CD8-positive, alpha-beta memory T cell (primary cell): ENCODE measurements at regions not wholly inside any gene's neighbourhood (a gene's known extent, or its start where the extent isn't known, plus 50 kb on each side); places are given as distances from the start of the nearest gene placed in this dataset.

Experiments
- CTCF ChIA-PET: fragments of 350-600 bp; sonication (Branson Sonifier 250); formaldehyde crosslinking; loops from one replicate; lab custom pipeline; 2021; ENCODE audit warnings: antibody characterized with exemption; lab: Charles Lee
- POLR2A ChIA-PET: fragments of 350-600 bp; sonication (Branson Sonifier 250); formaldehyde crosslinking; loops from one replicate; lab custom pipeline; 2021; ENCODE audit warnings: antibody characterized with exemption; lab: Charles Lee
- DNase-seq, 5 donors: peaks; one replicate each; pipeline versions ENCODE4 v3.0.0 to v3.0.0-alpha.2; 2020 to 2022; ENCODE audit warnings: mixed read lengths in 1 of 5
- H3K27ac ChIP-seq: one replicate; pipeline ENCODE4 v1.7.0; 2013; ENCODE audit warnings: low read depth, mild to moderate bottlenecking, low read length, moderate library complexity
- H3K27me3 ChIP-seq: 2 replicates; pipeline ENCODE4 v1.7.0; 2013; ENCODE audit warnings: low read length, mild to moderate bottlenecking; ENCODE audit not compliant: insufficient read depth, poor library complexity, severe bottlenecking
- H3K36me3 ChIP-seq: 2 replicates; pipeline ENCODE4 v1.7.0; 2013; ENCODE audit warnings: mild to moderate bottlenecking, low read length, moderate library complexity; ENCODE audit not compliant: insufficient read depth
- H3K4me1 ChIP-seq: 2 replicates; pipeline ENCODE4 v1.7.0; 2013; ENCODE audit warnings: mild to moderate bottlenecking, low read length, moderate library complexity; ENCODE audit not compliant: insufficient read depth
- H3K4me3 ChIP-seq: 2 replicates; pipeline ENCODE4 v1.7.0; 2013; ENCODE audit warnings: mild to moderate bottlenecking, low read length
- H3K9me3 ChIP-seq: 2 replicates; pipeline ENCODE4 v1.7.0; 2013; ENCODE audit warnings: mild to moderate bottlenecking, low read length
- H3K27ac Mint-ChIP-seq, 8 donors: one replicate each; pipeline ENCODE4 v1.8.0; 2020 to 2021; ENCODE audit warnings: mixed read lengths in 8 of 8, mild to moderate bottlenecking in 6 of 8, inconsistent platforms in 3 of 8, moderate library complexity in 3 of 8
- H3K27me3 Mint-ChIP-seq, 2 donors: one replicate each; pipeline ENCODE4 v1.8.0; 2020 to 2021; ENCODE audit warnings: mixed read lengths in 2 of 2, mild to moderate bottlenecking in 1 of 2, moderate library complexity in 1 of 2
- H3K36me3 Mint-ChIP-seq, 3 donors: one replicate each; pipeline ENCODE4 v1.8.0; 2020 to 2021; ENCODE audit warnings: mixed read lengths in 3 of 3, inconsistent platforms in 1 of 3, mild to moderate bottlenecking in 1 of 3
- H3K4me1 Mint-ChIP-seq, 3 donors: one replicate each; pipeline ENCODE4 v1.8.0; 2020 to 2021; ENCODE audit warnings: mixed read lengths in 3 of 3, inconsistent platforms in 1 of 3, mild to moderate bottlenecking in 1 of 3
- H3K4me3 Mint-ChIP-seq, 7 donors: one replicate each; pipeline ENCODE4 v1.8.0; 2020 to 2021; ENCODE audit warnings: mixed read lengths in 7 of 7, mild to moderate bottlenecking in 6 of 7, moderate library complexity in 4 of 7, inconsistent platforms in 2 of 7
- H3K9me3 Mint-ChIP-seq, 5 donors: one replicate each; pipeline ENCODE4 v1.8.0; 2020 to 2022; ENCODE audit warnings: mixed read lengths in 5 of 5, mild to moderate bottlenecking in 3 of 5, moderate library complexity in 2 of 5, inconsistent platforms in 1 of 5

DNA sequence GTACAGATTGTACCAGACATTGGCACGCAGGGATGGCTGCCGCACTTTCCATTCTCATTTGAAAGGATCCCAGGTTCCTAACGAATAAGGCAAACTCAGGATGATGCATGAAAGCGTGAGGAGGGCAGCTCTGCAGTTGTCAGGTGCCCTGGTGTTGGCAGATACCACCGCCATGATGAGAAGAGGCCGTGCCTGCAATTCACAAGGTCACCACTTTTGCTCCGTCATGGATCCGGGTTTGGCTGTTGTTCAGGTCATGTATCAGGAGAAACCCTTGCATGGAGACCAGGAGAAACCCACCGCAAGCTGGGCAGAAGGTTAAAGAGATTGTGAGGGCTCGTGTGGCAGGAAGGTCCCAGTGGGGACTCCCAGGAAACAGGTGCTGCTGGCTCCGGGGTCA, 233.2 kb downstream of the KLF6 start:
- H3K27ac ChIP-seq: no peak overlapping the region
- Mint-ChIP-seq H3K36me3 (peaks cover 0 to 7% (median 0%) of the 10 kb centered on the region in 3 donors), H3K4me1 (peaks cover 17 to 29% (median 22%) of the 10 kb centered on the region in 3 donors), H3K4me3 (no peak overlapping the region), H3K9me3 (peaks cover 0 to 8% (median 0%) of the 10 kb centered on the region in 5 donors), H3K27me3 (no peaks in the 10 kb centered on the region), H3K27ac (peak overlapping the region in 1 of 8 donors; percentile 21)
- CTCF ChIA-PET: interaction anchor here (1.1 kb wide), 1 partner anchor 12 kb away, joined by 3 read pairs; no protein-coding TSS in a partner anchor
- no peaks in the 10 kb centered on the region for H3K36me3 ChIP-seq
- no peaks in the 10 kb centered on the region for H3K9me3 ChIP-seq
- POLR2A ChIA-PET: no interaction called here
- DNase-seq: no peak
- peaks cover 7% of the 10 kb centered on the region for H3K4me1 ChIP-seq
- H3K27me3 ChIP-seq: no peaks in the 10 kb centered on the region
- H3K4me3 ChIP-seq: no peak overlapping the region

DNA sequence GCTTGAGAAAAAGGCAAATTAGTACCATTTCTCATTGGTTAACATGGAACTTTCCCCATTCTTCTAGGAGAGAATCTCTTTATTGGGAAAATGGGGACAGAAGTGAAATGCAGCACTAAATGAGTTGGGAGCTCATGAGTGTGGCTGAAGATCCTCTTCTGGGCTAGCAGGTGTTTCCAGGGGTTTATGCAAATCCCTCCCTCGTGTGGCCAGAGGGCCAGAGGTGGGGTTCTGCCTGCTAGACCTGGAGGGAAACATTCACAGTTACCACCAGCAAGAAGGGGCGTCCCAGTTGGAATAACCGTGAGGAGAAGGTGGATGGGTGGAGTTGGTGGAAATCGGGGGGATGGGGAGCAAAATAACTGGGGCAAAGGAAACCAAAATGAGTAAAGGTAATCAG, 235.9 kb downstream of the KLF6 start:
- Mint-ChIP-seq H3K9me3 (peaks cover 0 to 10% (median 3%) of the 10 kb centered on the region in 5 donors), H3K4me3 (no peak overlapping the region), H3K27me3 (peaks cover 0 to 4% of the 10 kb centered on the region in 2 donors), H3K36me3 (peaks cover 0 to 7% (median 0%) of the 10 kb centered on the region in 3 donors), H3K27ac (no peak overlapping the region), H3K4me1 (peaks cover 3 to 17% (median 5%) of the 10 kb centered on the region in 3 donors)
- Histone ChIP-seq H3K4me3 (no peak overlapping the region), H3K36me3 (no peaks in the 10 kb centered on the region), H3K4me1 (peaks cover 1% of the 10 kb centered on the region), H3K27ac (no peak overlapping the region), H3K9me3 (no peaks in the 10 kb centered on the region), H3K27me3 (no peaks in the 10 kb centered on the region)
- CTCF ChIA-PET: no interaction called here
- DNase-seq: no peak
- POLR2A ChIA-PET: no interaction called here

DNA sequence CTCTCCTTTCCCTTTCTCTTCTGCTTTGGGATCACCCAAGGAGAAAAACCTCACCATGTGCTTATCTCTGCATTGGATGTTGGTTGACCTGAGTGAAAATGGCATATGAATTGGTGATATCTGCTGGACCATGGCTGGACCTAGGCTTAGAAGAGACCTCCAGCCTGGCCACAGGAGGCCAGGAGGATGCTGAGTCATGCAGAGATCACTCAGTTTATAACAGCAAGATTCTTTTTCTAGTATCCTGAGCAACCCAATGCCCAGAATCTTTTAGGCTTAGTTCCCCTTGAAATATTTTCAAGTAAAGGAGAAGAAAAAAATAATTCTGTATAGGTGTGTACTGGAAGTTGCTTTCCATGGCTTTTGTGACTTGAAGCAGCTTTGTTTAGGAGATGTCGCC, 236.3 kb downstream of the KLF6 start:
- H3K27me3 ChIP-seq: no peaks in the 10 kb centered on the region
- H3K36me3 ChIP-seq: no peaks in the 10 kb centered on the region
- no peaks in the 10 kb centered on the region for H3K9me3 ChIP-seq
- ChIA-PET CTCF (no interaction called here), POLR2A (no interaction called here)
- Mint-ChIP-seq H3K9me3 (peaks cover 0 to 10% (median 3%) of the 10 kb centered on the region in 5 donors), H3K27me3 (peaks cover 0 to 4% of the 10 kb centered on the region in 2 donors), H3K4me3 (no peak overlapping the region), H3K36me3 (peaks cover 0 to 7% (median 0%) of the 10 kb centered on the region in 3 donors), H3K27ac (peak overlapping the region in 1 of 8 donors; percentile 61), H3K4me1 (peaks cover 0 to 13% (median 3%) of the 10 kb centered on the region in 3 donors)
- H3K27ac ChIP-seq: no peak overlapping the region
- H3K4me3 ChIP-seq: no peak overlapping the region
- no peaks in the 10 kb centered on the region for H3K4me1 ChIP-seq
- DNase-seq: no peak

DNA sequence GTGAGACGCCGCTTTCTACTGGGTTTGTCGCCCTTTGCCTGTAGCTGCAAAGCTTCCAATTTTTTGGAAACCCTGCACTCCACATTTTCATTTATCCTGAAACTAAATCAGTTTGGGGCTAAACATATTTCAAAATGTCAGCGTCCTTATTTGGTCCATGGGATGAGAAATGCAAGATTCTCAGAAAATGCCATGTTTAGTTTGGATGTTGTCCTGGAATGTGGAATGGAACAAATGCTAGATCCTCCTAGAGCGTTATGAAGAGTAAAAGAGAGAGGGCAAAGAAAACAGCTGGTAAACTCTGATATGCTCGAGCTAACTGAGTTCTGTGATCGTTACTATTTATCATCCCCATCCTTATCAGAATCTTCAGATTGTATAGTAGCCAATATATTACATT, 236.9 kb downstream of the KLF6 start:
- Mint-ChIP-seq H3K4me1 (peaks cover 0 to 10% (median 0%) of the 10 kb centered on the region in 3 donors), H3K27me3 (peaks cover 0 to 4% of the 10 kb centered on the region in 2 donors), H3K4me3 (no peak overlapping the region), H3K36me3 (peaks cover 0 to 7% (median 0%) of the 10 kb centered on the region in 3 donors), H3K27ac (no peak overlapping the region), H3K9me3 (peaks cover 0 to 10% (median 3%) of the 10 kb centered on the region in 5 donors)
- Histone ChIP-seq H3K27me3 (no peaks in the 10 kb centered on the region), H3K4me1 (no peaks in the 10 kb centered on the region), H3K9me3 (no peaks in the 10 kb centered on the region), H3K4me3 (no peak overlapping the region), H3K27ac (no peak overlapping the region), H3K36me3 (no peaks in the 10 kb centered on the region)
- DNase-seq: no peak
- ChIA-PET POLR2A (no interaction called here), CTCF (no interaction called here)

DNA sequence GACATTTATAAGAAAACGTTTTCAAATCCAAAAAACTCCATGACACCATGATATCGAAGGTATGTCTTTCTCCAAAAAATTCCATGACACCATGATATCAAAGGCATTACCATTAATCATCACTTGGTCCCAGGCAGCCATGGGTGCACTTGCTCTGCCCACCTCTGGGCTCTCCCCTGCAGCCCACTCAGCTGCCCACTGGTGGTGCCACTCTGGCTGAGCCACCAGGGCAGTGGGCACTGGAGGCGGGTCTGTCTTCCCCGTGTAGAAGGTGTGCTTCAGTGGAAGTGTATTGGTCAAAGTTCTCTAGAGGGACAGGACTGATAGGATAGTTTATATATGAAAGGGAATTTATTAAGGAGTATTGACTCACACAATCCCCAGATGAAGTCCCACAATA, 240.4 kb downstream of the KLF6 start:
- ChIA-PET POLR2A (no interaction called here), CTCF (no interaction called here)
- H3K27me3 Mint-ChIP-seq: peaks cover 1 to 4% of the 10 kb centered on the region in 2 donors
- H3K9me3 ChIP-seq: no peaks in the 10 kb centered on the region
- no peak overlapping the region for H3K27ac Mint-ChIP-seq
- no peaks in the 10 kb centered on the region for H3K4me1 Mint-ChIP-seq
- no peak for DNase-seq
- peaks cover 0 to 10% (median 3%) of the 10 kb centered on the region in 5 donors for H3K9me3 Mint-ChIP-seq
- H3K36me3 Mint-ChIP-seq: peaks cover 0 to 7% (median 0%) of the 10 kb centered on the region in 3 donors
- H3K4me1 ChIP-seq: no peaks in the 10 kb centered on the region
- no peak overlapping the region for H3K4me3 Mint-ChIP-seq
- no peak overlapping the region for H3K27ac ChIP-seq
- H3K36me3 ChIP-seq: no peaks in the 10 kb centered on the region
- no peaks in the 10 kb centered on the region for H3K27me3 ChIP-seq
- no peak overlapping the region for H3K4me3 ChIP-seq

DNA sequence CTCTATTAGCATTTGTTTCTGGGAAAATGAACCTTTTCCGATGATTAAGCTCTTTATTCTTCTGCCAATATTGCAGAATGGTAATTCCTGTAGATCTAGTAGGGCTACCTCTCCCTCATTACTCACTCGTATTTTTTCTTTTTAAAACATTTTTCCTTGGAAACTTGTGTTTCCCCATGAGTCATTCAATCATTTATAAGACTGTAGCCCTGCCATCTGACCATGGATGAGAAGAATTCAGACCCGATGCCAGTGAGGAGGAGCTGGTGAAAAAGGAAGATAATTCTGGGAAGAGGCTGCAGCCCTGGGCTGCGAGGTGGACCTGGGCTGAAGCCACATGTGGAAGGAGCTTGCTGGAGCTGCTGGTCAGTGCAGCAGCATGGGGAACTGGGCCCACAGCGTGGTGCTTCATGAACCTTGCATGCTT, 242.8 kb downstream of the KLF6 start:
- Mint-ChIP-seq H3K4me3 (no peak overlapping the region), H3K36me3 (no peaks in the 10 kb centered on the region), H3K9me3 (peaks cover 0 to 3% (median 0%) of the 10 kb centered on the region in 5 donors), H3K27ac (no peak overlapping the region), H3K4me1 (no peaks in the 10 kb centered on the region), H3K27me3 (peaks cover 3 to 4% of the 10 kb centered on the region in 2 donors)
- no peak overlapping the region for H3K27ac ChIP-seq
- CTCF ChIA-PET: no interaction called here
- no peaks in the 10 kb centered on the region for H3K9me3 ChIP-seq
- H3K27me3 ChIP-seq: no peaks in the 10 kb centered on the region
- H3K4me3 ChIP-seq: no peak overlapping the region
- POLR2A ChIA-PET: no interaction called here
- no peak for DNase-seq
- H3K36me3 ChIP-seq: no peaks in the 10 kb centered on the region
- no peaks in the 10 kb centered on the region for H3K4me1 ChIP-seq

DNA sequence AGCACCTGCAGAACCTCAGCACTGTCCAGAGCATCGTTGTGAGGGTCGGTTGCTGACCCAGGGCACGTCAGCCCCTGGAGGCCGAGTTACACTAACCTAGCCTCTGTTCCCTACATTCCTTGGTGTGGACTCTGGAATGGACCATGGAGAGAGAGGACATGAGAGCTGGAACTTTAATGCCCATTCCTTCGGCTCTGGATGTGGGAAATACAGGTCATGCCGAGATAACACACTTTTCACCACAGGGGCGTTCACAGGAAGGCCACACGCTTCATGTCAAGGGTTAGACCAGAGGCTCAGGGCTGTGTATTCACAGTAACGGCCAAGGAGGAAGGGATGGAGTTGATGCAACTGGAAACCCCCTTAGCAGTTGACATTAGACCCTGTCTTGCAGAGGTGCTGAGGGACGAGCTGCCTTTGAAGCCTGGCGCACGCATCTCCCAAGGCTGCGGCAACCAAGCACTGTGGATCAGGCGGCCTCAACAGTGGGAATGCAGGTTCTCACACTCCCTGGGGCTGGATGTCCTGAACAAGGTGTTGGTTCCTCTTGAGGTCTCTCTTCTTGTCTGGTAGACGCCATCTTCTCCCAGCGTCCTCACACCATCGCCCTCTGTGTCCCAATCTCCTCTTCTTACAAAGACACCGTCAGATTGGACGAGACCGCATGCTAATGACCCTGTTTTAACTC, 245.2 kb downstream of the KLF6 start:
- Histone ChIP-seq H3K9me3 (no peaks in the 10 kb centered on the region), H3K4me3 (no peak overlapping the region), H3K27ac (no peak overlapping the region), H3K36me3 (no peaks in the 10 kb centered on the region), H3K27me3 (no peaks in the 10 kb centered on the region), H3K4me1 (no peaks in the 10 kb centered on the region)
- no peaks in the 10 kb centered on the region for H3K36me3 Mint-ChIP-seq
- no peaks in the 10 kb centered on the region for H3K9me3 Mint-ChIP-seq
- no peaks in the 10 kb centered on the region for H3K4me1 Mint-ChIP-seq
- ChIA-PET POLR2A (no interaction called here), CTCF (no interaction called here)
- no peak for DNase-seq
- no peak overlapping the region for H3K4me3 Mint-ChIP-seq
- peaks cover 3 to 4% of the 10 kb centered on the region in 2 donors for H3K27me3 Mint-ChIP-seq
- H3K27ac Mint-ChIP-seq: peak overlapping the region in 1 of 8 donors; percentile 34

DNA sequence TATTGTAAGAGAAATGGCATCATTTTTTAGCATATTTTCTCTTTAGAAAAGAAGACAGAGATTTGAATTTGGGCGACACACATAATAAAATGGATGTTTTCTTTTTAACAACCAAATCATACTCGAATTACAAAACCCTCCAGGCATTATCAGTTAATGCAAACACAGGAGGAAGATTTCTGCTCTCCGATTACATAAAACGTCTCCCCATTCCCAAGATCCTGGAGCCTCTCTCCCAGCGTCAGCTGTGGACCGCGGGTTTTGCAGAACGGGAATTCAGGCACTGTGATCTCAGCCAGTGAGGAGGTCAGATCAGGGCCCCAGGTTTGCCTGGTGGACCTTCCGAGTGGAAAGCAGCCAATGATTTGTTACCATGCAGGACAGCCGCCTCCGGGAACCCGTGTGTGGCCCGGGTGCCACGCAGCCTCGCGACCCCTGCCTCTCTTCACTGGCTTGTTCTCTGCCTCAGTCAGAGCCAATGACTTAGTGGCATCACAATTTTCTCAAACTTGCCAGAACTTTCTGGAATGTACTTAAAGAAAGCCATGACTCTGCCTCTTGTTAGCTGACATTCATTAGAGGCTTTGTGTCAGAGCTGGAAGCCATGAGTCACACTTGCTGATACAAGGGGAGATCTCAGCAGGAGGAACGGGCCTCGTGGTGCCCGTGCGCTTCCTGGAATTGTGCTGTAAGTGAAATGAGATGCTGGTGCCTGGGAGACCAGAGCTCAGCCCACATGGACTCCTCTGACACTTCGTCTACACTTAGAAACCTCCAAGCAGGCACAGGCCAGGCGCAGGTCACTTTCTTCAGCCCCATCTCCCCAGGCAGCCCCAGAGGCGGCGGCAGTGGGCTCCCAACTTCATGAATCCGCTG, 246.1 kb downstream of the KLF6 start:
- Histone ChIP-seq H3K27me3 (no peaks in the 10 kb centered on the region), H3K4me1 (no peaks in the 10 kb centered on the region), H3K9me3 (no peaks in the 10 kb centered on the region), H3K4me3 (no peak overlapping the region), H3K36me3 (no peaks in the 10 kb centered on the region), H3K27ac (no peak overlapping the region)
- ChIA-PET POLR2A (no interaction called here), CTCF (no interaction called here)
- peaks cover 2 to 3% of the 10 kb centered on the region in 2 donors for H3K27me3 Mint-ChIP-seq
- H3K9me3 Mint-ChIP-seq: no peaks in the 10 kb centered on the region
- peak overlapping the region in 1 of 8 donors; percentile 16 for H3K27ac Mint-ChIP-seq
- no peak overlapping the region for H3K4me3 Mint-ChIP-seq
- H3K4me1 Mint-ChIP-seq: no peaks in the 10 kb centered on the region
- no peak for DNase-seq
- H3K36me3 Mint-ChIP-seq: no peaks in the 10 kb centered on the region
